ENCODE measurements at regions not wholly inside any gene's neighbourhood (a gene's known extent, or its start where the extent isn't known, plus 50 kb on each side); places are given as distances from the start of the nearest gene placed in this dataset.

DNA sequence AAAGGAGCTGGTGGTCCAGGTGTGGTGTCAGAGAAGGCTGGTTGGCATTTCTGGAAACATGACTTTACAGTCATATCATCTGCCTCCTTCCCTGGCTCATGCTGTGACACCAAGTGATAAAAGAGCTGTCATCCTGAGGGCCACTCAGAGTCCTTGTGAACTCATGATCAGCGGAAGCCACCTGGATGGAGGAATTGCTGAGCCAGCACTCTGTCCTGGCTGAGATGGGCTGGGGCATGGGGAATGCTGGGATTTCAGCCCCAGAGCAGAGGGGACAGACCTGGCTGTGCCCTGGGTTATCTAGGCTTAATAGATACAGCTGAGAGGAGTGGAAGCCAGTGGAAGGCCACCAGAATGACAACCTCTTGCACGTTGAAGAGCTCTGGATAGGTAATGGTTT lies 214.3 kb downstream of the DHX35 start:
- TF ChIP-seq JUN (CRISPR knock-in tag; IDR thresholded peaks at IDR 0.05) (no peak), CREB1 (CRISPR knock-in tag; IDR thresholded peaks at IDR 0.05) (no peak), FOXJ3 (CRISPR knock-in tag; IDR thresholded peaks at IDR 0.05; ENCODE audit: borderline replicate concordance) (no peak), CREM (CRISPR knock-in tag; IDR thresholded peaks at IDR 0.05) (no peak)
- TF ChIP-seq, protein P1, sequence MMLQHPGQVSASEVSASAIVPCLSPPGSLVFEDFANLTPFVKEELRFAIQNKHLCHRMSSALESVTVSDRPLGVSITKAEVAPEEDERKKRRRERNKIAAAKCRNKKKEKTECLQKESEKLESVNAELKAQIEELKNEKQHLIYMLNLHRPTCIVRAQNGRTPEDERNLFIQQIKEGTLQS (CRISPR knock-in tag; conservative IDR thresholded peaks at IDR 0.05): no peak
- TF ChIP-seq, protein P2, sequence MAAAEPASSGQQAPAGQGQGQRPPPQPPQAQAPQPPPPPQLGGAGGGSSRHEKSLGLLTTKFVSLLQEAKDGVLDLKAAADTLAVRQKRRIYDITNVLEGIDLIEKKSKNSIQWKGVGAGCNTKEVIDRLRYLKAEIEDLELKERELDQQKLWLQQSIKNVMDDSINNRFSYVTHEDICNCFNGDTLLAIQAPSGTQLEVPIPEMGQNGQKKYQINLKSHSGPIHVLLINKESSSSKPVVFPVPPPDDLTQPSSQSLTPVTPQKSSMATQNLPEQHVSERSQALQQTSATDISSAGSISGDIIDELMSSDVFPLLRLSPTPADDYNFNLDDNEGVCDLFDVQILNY (CRISPR knock-in tag; IDR thresholded peaks at IDR 0.05): no peak
- TF ChIP-seq, protein P3, sequence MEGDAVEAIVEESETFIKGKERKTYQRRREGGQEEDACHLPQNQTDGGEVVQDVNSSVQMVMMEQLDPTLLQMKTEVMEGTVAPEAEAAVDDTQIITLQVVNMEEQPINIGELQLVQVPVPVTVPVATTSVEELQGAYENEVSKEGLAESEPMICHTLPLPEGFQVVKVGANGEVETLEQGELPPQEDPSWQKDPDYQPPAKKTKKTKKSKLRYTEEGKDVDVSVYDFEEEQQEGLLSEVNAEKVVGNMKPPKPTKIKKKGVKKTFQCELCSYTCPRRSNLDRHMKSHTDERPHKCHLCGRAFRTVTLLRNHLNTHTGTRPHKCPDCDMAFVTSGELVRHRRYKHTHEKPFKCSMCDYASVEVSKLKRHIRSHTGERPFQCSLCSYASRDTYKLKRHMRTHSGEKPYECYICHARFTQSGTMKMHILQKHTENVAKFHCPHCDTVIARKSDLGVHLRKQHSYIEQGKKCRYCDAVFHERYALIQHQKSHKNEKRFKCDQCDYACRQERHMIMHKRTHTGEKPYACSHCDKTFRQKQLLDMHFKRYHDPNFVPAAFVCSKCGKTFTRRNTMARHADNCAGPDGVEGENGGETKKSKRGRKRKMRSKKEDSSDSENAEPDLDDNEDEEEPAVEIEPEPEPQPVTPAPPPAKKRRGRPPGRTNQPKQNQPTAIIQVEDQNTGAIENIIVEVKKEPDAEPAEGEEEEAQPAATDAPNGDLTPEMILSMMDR (IDR thresholded peaks at IDR 0.05): no peak
- TF ChIP-seq, protein P4, sequence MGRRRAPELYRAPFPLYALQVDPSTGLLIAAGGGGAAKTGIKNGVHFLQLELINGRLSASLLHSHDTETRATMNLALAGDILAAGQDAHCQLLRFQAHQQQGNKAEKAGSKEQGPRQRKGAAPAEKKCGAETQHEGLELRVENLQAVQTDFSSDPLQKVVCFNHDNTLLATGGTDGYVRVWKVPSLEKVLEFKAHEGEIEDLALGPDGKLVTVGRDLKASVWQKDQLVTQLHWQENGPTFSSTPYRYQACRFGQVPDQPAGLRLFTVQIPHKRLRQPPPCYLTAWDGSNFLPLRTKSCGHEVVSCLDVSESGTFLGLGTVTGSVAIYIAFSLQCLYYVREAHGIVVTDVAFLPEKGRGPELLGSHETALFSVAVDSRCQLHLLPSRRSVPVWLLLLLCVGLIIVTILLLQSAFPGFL (CRISPR knock-in tag; IDR thresholded peaks at IDR 0.05; ENCODE audit: borderline replicate concordance): no peak
- TF ChIP-seq, protein P5, sequence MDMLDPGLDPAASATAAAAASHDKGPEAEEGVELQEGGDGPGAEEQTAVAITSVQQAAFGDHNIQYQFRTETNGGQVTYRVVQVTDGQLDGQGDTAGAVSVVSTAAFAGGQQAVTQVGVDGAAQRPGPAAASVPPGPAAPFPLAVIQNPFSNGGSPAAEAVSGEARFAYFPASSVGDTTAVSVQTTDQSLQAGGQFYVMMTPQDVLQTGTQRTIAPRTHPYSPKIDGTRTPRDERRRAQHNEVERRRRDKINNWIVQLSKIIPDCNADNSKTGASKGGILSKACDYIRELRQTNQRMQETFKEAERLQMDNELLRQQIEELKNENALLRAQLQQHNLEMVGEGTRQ (CRISPR knock-in tag; IDR thresholded peaks at IDR 0.05): no peak

All from WTC11 (cell line).